HG02870 (cell line): ENCODE measurements at regions not wholly inside any gene's neighbourhood (a gene's known extent, or its start where the extent isn't known, plus 50 kb on each side); places are given as distances from the start of the nearest gene placed in this dataset.

Experiments used
- ATAC-seq: cut with Tn5 transposase; IDR thresholded peaks from one replicate; pipeline ENCODE4 v1.9.1; 2021; ENCODE audit warnings: mild to moderate bottlenecking, moderate library complexity; ENCODE audit not compliant: unreplicated experiment

- ATAC-seq, result no peak
These were observed 322.3 kb downstream of the MYCN start for GRCh38 chr2:16262526-16263178.

GRCh38 chr2:16261791-16262190 lies 321.4 kb downstream of the MYCN start:
- no peak for ATAC-seq

DNA sequence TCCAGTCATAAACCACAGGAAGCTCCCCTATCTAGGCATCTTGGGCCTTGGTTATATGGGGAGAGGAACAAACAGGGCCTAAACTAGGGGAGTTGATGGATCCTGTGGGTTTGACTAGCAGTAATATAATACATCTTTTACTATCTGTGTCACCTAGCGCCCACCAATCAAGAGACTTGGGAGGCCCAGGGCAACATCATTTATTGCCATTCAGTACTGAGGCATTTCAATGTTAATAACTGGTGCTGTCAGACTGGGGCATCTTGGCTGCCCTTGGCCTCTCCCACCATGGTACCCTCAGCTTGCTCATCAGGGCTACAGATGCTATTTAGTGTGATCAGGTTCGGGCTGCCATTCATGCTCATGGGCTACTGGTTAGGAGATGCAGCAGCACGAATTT lies 320.7 kb downstream of the MYCN start:
- ATAC-seq, result no peak

DNA sequence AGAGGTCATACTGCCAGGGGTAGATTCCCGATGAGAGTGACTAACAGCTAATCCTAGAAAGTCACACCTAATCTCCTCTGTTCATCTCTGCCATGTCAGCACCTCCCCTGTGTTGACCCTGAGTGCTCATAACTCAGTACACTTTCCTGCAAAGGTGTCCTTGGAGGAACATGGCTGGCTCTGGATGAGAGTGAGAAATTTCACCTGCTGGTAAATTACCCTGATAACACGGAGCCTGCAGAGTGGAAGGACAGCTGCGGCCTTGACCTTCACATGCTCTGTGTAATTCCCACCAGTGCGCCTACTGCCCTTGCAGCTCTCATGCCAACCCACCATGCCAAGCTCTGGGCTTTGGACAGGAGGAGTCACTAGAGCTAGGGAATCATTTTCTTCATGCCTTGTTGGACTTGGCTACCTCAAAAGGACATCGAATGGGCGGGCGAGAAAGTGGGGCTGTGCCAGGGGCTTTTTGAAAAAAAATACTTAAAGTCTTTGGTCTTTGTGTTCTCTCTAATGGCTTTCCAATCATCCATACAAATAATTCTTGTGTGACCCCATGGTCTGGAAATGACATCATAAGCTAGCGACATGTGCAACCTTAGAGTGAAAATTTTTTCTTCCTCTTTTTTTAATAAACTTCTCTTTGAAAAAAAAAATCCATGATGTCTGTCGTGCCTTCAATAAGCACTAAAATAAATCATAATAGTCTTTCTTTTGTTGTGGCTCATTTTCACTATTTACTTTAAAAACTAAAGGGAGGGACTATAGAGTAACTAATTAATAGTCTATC lies 319.9 kb downstream of the MYCN start:
- no peak for ATAC-seq

- no peak for ATAC-seq
These were observed 318.7 kb downstream of the MYCN start for GRCh38 chr2:16259010-16259409.

DNA sequence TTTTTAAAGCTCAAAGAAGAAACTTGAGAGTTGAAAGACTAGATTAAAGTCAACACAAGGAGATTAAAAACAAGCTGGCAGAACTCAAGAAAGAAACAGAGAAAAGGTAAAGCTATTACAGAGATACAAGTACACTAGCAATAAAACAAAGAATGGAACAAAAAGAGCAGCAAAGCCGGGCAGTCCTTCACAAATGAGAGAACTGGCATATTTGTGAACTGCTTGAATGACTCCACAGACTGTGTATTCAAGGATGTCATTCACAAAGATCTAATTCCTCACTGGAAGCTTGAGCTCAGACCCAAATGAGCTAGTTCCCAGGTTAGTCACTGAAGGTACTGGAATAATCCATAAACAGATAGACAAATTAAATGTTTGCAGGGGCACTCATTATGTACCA lies 318.0 kb downstream of the MYCN start:
- no peak for ATAC-seq

- ATAC-seq, result no peak
These were observed 317.1 kb downstream of the MYCN start for GRCh38 chr2:16257322-16258028.

- no peak for ATAC-seq
These were observed 316.4 kb downstream of the MYCN start for GRCh38 chr2:16256601-16257321.

DNA sequence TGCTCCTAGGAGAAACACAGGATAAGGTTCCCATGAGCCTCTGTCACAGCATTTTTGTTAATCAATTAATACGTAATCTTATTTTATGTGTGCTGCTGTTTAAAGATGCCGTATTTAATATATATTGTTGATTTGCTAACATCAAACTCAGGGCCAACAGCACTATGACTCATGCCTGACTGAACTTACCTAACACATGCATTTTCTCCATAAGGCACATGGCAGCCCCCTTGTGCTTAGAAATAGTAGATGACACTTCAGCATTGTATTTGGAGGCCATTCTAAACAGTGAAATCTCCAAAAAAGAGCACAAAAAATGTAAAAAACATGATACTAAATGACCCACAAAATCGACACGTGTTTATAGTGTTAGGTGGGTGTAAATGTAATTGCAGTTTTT lies 314.8 kb downstream of the MYCN start:
- no peak for ATAC-seq

DNA sequence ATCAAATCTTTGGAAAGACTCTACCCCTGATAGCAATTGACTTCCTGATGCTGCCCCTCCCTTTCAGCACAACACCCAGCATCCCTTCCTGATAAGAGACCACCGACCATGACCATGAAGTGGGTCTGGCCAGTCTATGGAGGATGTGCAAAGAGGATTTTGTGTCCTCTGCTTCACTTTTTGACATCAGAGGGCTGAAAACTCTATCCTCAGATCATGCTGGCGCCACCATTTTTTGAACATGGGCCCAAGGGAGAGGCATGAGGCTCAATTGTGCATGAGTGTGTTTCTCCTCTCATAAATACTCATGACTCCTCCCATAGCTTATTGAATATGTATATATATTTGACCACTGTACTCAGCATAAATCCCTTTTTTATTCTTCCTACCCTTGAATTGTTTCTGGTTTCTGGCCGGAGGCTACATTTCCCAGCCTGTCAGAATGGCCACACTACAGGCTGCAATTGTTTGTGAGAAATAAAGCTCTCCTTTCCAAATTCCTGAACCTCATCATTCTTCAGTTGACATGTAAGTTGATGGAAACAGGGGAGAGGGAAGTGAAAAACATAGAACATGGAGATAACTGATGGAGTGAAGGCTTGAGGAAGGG lies 314.1 kb downstream of the MYCN start:
- no peak for ATAC-seq

- ATAC-seq, result no peak
These were observed 312.9 kb downstream of the MYCN start for GRCh38 chr2:16253291-16253690.

DNA sequence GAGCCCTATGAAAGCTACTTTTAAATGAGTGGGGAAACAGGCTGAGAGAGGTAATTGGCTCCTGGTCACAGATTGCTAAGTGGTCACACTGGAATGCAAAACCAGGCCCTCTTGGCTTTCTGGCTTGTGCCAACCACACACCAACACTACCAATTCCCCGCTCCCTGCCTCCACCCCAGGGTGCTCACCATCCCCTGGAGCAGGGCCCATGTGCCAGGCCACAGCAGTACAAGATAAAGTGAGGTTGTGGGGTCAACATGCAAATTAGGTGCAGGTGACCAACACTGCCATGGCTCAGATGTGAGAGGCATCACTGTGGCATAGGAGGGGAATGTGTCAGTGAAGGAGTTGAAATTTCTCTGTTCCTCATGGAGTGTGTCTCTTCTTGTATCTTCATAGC lies 312.5 kb downstream of the MYCN start:
- ATAC-seq, result no peak

- no peak for ATAC-seq
These were observed 311.9 kb downstream of the MYCN start for GRCh38 chr2:16252251-16252650.

DNA sequence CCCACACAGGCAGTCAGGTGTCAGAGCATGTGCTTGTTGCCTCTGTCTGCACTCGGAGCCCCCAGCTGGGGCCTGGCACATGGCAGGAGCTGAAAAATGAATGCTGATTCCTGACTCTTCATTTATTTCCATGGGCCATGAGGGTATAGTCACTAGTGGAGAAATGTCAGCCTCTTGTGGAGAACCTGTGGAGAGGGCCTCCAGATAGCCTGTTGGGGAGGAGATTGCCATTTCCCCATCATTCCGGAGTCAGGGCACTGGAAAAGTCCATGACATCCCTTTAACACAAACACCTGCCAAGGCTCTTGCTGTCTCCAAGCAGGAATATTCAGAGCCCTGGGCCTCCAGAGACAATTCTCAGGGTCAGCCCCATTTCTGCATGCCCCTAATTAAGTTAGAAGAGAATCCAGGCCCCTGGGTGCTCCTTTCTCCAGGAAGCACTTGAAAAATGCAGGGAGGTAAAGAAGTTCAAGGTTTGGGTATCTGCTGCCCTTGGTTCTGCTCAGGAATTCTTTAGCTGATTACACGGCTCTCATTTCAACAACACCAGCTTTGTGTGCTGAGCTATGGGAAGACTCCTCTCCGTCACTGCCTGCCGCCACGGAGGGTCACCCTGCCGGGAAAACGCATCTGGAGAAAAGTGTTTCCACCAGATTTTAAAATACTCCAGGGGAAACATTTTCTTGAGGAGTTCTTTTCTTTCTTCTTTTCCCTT lies 311.3 kb downstream of the MYCN start:
- no peak for ATAC-seq

DNA sequence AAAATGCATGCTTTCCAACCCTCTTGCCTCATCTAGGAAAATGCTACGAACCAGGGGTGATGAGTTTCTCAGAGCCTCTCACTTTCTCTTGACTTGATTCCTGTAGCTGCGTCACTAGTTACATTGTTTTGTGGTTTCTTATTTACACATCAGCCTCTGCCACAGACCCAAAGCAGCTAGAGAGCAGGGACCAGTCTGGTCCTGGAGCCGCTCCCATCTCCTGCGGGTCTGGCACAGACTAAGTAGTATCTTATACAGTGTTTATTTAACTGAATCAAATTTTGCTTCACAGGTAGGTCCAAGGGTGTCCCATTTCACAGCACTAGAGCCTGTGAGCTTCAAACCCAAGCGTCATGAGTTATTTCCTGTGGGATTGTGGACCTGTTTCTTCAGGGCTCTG lies 310.5 kb downstream of the MYCN start:
- ATAC-seq, result no peak

- ATAC-seq, result no peak
These were observed 310.1 kb downstream of the MYCN start for GRCh38 chr2:16250466-16250865.

GRCh38 chr2:16250056-16250425 lies 309.7 kb downstream of the MYCN start:
- no peak for ATAC-seq

DNA sequence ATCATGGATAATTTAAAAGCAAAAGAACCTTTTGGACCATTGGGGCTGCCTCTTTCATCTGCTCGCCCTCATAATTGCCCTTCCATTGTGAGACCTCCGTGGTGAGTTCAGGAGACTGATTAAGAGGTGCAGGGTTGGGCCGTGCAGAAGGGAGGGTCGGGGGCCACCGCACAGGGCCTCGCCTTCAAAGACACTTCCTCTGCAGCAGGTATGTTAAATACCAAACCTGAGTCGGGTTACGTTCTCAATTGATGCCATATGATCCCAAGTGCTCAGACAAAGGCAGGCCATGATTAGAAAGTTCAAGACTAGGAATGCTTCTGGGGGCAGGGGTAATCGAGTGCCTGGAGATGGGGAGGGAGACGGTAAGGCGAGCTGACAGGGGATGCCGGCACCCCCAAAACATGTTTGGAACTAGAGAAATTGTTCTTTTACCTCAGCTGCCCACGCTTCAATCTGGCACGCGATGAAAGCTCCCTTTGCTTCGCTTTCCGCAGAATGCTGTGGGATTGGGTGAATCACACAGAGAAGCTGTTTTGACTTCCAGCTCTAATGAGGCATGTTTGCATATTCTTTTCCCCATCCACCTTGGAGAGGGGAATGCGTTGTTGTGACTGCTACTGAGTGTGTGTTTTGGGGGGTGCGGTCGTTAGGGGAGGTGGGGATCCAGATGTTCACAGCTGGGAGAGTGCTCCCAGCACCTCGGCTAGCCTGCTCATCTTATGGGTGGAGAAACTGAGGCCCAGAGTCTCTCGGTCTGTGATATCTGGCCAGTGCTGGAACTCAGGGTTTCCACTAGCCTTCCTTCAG lies 309.1 kb downstream of the MYCN start:
- no peak for ATAC-seq

GRCh38 chr2:16248571-16249105 lies 308.3 kb downstream of the MYCN start:
- ATAC-seq, result no peak
